ENCODE measurements at regions not wholly inside any gene's neighbourhood (a gene's known extent, or its start where the extent isn't known, plus 50 kb on each side); places are given as distances from the start of the nearest gene placed in this dataset.

DNA sequence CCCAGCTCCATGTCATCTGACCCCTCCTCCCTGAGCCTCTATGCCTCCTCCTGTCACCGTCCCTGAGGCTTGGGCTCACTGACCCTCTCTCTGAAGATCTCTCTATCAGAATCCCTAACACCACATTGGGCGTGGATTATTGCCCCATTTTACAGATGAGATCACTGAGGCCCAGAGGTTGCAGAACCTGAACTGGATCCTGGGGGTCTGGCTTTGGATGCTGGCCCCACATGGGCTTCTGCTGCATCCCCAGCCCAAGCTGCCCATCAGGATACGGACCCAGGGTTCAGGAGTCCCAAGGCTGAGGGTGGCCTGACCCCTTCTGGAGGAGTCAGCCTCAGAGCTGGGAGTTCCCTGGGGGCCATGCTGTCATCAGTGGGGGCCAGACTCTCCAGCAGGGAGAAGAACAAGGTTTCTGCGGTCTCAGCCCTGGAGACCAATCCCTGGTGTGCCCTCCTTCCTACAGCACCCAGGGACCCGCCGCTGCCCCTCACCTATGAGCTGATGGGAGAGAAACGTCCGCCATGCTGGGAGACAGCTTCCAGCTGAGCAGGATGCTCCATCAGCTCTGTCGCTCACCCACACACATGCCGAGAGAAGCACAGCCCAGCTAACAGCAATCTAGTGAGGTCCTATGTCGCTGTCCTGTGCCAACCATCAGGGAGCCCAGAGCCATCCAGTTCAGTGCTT is 273.1 kb downstream of the UACA start:
- no peaks in the 10 kb centered on the region for H3K27me3 ChIP-seq (ENCODE audit: control insufficient read depth in 1 of 2, insufficient read depth in 2 of 2, low read length in 2 of 2)
- 87 to 94% methylated on average over 11 of the region's 11 CpGs for WGBS, 2 donors
- peaks cover 0 to 12% of the 10 kb centered on the region in 2 donors for H3K4me1 ChIP-seq (ENCODE audit: control insufficient read depth in 2 of 2, insufficient read depth in 2 of 2, low read length in 1 of 2)
- no peak overlapping the region for H3K27ac ChIP-seq (ENCODE audit: low read depth in 2 of 2, low read length in 1 of 2)
- H3K4me3 ChIP-seq (ENCODE audit: low read depth in 1 of 2, low read length in 2 of 2): no peak overlapping the region
- no peaks in the 10 kb centered on the region for H3K36me3 ChIP-seq (ENCODE audit: control insufficient read depth in 2 of 2, insufficient read depth in 2 of 2, low read length in 1 of 2)
- H3K9me3 ChIP-seq (ENCODE audit: control insufficient read depth in 2 of 2, insufficient read depth in 1 of 2, low read depth in 1 of 2, low read length in 1 of 2): no peaks in the 10 kb centered on the region

DNA sequence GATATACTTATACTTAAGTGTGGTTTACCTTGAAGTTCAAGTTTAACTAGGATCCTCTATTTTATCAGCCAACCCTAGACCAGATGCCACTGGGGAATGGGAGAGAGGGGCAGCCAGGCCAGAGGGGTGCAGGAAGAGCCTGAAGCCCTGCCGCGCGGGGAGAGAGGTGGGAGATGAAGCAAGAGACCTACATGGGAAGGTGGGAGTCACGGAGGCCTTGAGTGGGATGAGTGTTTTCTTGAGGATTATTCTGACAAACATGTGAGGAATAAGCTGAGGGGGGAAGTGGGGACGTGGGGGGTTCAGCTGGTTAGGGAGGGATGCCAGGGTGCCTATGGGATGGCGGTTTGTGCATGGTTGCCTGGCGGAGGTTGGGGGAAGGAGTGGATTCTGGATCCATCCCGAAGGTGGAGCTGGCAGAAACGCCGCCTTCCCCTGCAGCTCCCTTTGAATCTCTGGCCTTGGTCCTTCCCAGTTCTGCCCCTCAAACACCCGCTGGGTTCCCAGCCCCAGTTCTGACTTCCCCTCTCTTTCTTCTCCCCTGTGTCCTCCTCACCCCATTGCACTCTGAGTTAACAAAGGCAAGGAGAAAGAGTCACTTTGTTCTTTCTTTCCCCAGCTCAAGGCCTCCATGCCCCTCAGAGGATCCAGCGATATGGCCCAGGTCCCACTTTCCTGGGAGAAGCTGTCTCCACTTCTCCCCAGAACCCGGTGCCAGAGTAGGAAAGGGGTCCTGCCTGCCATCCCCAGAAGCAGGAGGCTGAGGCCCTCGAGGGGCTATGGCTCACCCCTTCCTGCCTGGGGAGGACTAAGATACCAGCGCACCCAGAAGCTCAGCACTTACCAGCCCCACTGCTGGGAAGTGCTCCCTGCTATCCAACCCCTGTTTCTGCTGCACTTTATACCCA is 274.2 kb downstream of the UACA start:
- no peaks in the 10 kb centered on the region for H3K27me3 ChIP-seq (ENCODE audit: control insufficient read depth in 1 of 2, insufficient read depth in 2 of 2, low read length in 2 of 2)
- peaks cover 0 to 3% of the 10 kb centered on the region in 2 donors for H3K9me3 ChIP-seq (ENCODE audit: control insufficient read depth in 2 of 2, insufficient read depth in 1 of 2, low read depth in 1 of 2, low read length in 1 of 2)
- H3K36me3 ChIP-seq (ENCODE audit: control insufficient read depth in 2 of 2, insufficient read depth in 2 of 2, low read length in 1 of 2): no peaks in the 10 kb centered on the region
- WGBS, 2 donors: 88 to 91% methylated on average over 15 of the region's 15 CpGs
- no peak overlapping the region for H3K27ac ChIP-seq (ENCODE audit: low read depth in 2 of 2, low read length in 1 of 2)
- H3K4me1 ChIP-seq (ENCODE audit: control insufficient read depth in 2 of 2, insufficient read depth in 2 of 2, low read length in 1 of 2): peaks cover 0 to 12% of the 10 kb centered on the region in 2 donors
- no peak overlapping the region for H3K4me3 ChIP-seq (ENCODE audit: low read depth in 1 of 2, low read length in 2 of 2)

- Histone ChIP-seq H3K9me3 (ENCODE audit: control insufficient read depth in 2 of 2, insufficient read depth in 1 of 2, low read depth in 1 of 2, low read length in 1 of 2) (peaks cover 0 to 3% of the 10 kb centered on the region in 2 donors), H3K27me3 (ENCODE audit: control insufficient read depth in 1 of 2, insufficient read depth in 2 of 2, low read length in 2 of 2) (no peaks in the 10 kb centered on the region), H3K36me3 (ENCODE audit: control insufficient read depth in 2 of 2, insufficient read depth in 2 of 2, low read length in 1 of 2) (no peaks in the 10 kb centered on the region), H3K27ac (ENCODE audit: low read depth in 2 of 2, low read length in 1 of 2) (no peak overlapping the region), H3K4me3 (ENCODE audit: low read depth in 1 of 2, low read length in 2 of 2) (no peak overlapping the region), H3K4me1 (ENCODE audit: control insufficient read depth in 2 of 2, insufficient read depth in 2 of 2, low read length in 1 of 2) (peaks cover 0 to 5% of the 10 kb centered on the region in 2 donors)
- WGBS, 2 donors: 29 to 31% methylated on average over 6 of the region's 6 CpGs
Measured at GRCh38 chr15:70488002-70488605, 275.3 kb downstream of the UACA start.

DNA sequence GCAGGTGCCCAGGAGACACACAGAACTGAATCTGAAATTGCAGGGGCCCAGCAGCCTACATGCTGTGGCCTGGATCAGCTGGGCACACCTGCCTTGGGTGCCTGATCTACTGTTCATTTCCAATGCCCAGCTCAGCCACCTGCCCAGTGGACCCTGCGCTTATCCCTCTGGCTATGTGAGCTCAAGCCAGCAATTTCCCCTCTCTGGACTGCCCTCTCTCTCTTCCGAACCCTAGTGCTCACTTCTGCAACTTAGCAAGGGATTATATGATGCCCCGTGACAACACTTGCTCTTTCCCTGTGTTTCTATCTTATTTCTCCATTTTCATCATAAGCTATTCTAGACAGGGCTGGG is 276.0 kb downstream of the UACA start:
- H3K27ac ChIP-seq (ENCODE audit: low read depth in 2 of 2, low read length in 1 of 2): no peak overlapping the region
- no peaks in the 10 kb centered on the region for H3K27me3 ChIP-seq (ENCODE audit: control insufficient read depth in 1 of 2, insufficient read depth in 2 of 2, low read length in 2 of 2)
- H3K4me3 ChIP-seq (ENCODE audit: low read depth in 1 of 2, low read length in 2 of 2): no peak overlapping the region
- WGBS, 2 donors: 88 to 91% methylated on average over 3 of the region's 3 CpGs
- no peaks in the 10 kb centered on the region for H3K4me1 ChIP-seq (ENCODE audit: control insufficient read depth in 2 of 2, insufficient read depth in 2 of 2, low read length in 1 of 2)
- peaks cover 0 to 3% of the 10 kb centered on the region in 2 donors for H3K9me3 ChIP-seq (ENCODE audit: control insufficient read depth in 2 of 2, insufficient read depth in 1 of 2, low read depth in 1 of 2, low read length in 1 of 2)
- H3K36me3 ChIP-seq (ENCODE audit: control insufficient read depth in 2 of 2, insufficient read depth in 2 of 2, low read length in 1 of 2): no peaks in the 10 kb centered on the region

DNA sequence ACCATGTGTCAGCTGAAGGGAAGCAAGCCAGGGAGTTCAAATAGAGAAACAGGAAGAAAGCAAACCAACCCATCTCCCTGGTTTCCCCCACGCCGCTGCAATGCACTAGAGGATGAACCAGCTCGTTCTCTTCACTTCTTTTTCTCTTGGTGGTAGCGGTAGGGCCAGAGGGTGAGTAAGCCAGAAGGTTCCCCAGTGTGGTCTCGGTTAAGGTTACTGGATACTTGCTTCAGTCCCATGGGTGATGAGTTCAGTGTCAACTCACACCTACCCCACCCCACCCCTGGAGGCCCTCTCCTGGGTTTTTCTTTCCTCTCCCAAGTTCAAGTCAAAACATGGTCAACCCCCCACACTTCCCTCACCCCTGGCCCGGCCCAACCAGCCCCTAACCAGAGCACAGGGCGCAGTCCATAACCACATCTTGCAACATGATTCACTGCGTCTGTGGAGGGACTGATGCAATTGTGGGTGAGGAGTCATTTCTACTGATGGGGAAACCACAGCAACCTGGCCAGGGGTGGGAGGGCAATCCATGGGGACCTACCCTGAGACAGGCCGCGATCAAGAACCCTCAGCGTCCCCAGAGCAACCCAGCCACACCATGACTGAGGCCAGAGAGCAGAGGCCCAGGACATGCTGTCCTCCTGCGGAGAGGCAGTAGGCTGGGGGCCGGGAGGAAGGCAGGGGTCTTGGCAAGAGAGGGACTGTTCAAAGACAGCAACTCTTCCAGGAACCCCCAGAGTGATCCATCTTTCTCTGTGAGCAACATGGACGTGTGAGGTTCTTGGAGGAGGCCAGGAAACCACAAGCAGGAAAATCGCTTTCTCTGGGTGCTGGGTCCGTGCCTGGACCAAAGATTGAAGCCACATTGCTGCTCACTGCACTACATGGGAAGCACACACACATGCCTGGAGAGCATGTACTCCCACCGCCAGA is 276.6 kb downstream of the UACA start:
- H3K4me1 ChIP-seq (ENCODE audit: control insufficient read depth in 2 of 2, insufficient read depth in 2 of 2, low read length in 1 of 2): no peaks in the 10 kb centered on the region
- H3K4me3 ChIP-seq (ENCODE audit: low read depth in 1 of 2, low read length in 2 of 2): no peak overlapping the region
- no peak overlapping the region for H3K27ac ChIP-seq (ENCODE audit: low read depth in 2 of 2, low read length in 1 of 2)
- WGBS, 2 donors: 77 to 79% methylated on average over 17 of the region's 17 CpGs
- peaks cover 0 to 3% of the 10 kb centered on the region in 2 donors for H3K9me3 ChIP-seq (ENCODE audit: control insufficient read depth in 2 of 2, insufficient read depth in 1 of 2, low read depth in 1 of 2, low read length in 1 of 2)
- H3K36me3 ChIP-seq (ENCODE audit: control insufficient read depth in 2 of 2, insufficient read depth in 2 of 2, low read length in 1 of 2): no peaks in the 10 kb centered on the region
- H3K27me3 ChIP-seq (ENCODE audit: control insufficient read depth in 1 of 2, insufficient read depth in 2 of 2, low read length in 2 of 2): no peaks in the 10 kb centered on the region

DNA sequence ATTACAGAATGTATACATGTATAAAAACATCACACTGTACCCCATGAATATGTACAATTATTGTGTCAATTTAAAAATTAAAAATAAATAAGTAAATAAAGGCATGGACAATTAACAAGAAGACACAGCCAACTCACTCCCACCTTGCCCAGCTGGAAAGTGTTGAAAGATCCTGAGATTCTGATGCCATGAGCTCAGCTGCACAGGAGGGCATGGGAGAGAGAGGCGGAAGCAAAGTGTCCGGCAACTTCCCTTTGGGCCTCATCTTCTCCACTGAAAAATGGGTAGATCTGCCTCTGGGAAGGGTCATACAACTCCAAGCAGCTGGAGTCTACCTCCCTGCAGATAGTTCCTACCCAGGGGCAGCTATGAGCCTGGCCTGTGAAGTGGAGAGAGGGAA is 277.3 kb downstream of the UACA start:
- 94 to 95% methylated on average over 2 of the region's 2 CpGs for WGBS, 2 donors
- Histone ChIP-seq H3K4me3 (ENCODE audit: low read depth in 1 of 2, low read length in 2 of 2) (no peak overlapping the region), H3K4me1 (ENCODE audit: control insufficient read depth in 2 of 2, insufficient read depth in 2 of 2, low read length in 1 of 2) (no peaks in the 10 kb centered on the region), H3K27ac (ENCODE audit: low read depth in 2 of 2, low read length in 1 of 2) (no peak overlapping the region), H3K27me3 (ENCODE audit: control insufficient read depth in 1 of 2, insufficient read depth in 2 of 2, low read length in 2 of 2) (no peaks in the 10 kb centered on the region), H3K9me3 (ENCODE audit: control insufficient read depth in 2 of 2, insufficient read depth in 1 of 2, low read depth in 1 of 2, low read length in 1 of 2) (peaks cover 0 to 3% of the 10 kb centered on the region in 2 donors), H3K36me3 (ENCODE audit: control insufficient read depth in 2 of 2, insufficient read depth in 2 of 2, low read length in 1 of 2) (no peaks in the 10 kb centered on the region)

DNA sequence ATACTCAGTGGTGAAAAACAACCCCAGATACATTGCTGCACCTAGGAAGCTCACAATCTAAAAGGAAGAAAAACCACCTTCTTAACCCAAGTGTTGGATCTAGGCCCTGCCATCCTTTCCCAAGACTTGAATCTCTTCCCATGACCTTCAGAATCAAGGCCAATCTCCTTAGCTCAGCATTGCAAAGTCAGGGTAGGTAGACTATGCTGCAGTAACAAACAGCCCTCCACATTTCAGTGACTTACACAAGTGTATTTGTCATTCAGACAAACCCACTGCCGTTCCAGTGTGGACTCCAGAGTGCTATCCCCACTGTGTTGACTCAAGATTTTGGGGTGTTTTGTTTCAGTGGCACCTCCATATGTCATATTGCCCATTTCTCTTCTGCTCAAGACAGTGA is 278.4 kb downstream of the UACA start:
- Histone ChIP-seq H3K4me3 (ENCODE audit: low read depth in 1 of 2, low read length in 2 of 2) (no peak overlapping the region), H3K27ac (ENCODE audit: low read depth in 2 of 2, low read length in 1 of 2) (no peak overlapping the region), H3K4me1 (ENCODE audit: control insufficient read depth in 2 of 2, insufficient read depth in 2 of 2, low read length in 1 of 2) (no peaks in the 10 kb centered on the region), H3K36me3 (ENCODE audit: control insufficient read depth in 2 of 2, insufficient read depth in 2 of 2, low read length in 1 of 2) (no peaks in the 10 kb centered on the region), H3K27me3 (ENCODE audit: control insufficient read depth in 1 of 2, insufficient read depth in 2 of 2, low read length in 2 of 2) (no peaks in the 10 kb centered on the region), H3K9me3 (ENCODE audit: control insufficient read depth in 2 of 2, insufficient read depth in 1 of 2, low read depth in 1 of 2, low read length in 1 of 2) (peaks cover 0 to 3% of the 10 kb centered on the region in 2 donors)
- 26 to 44% methylated on average over 1 of the region's 1 CpG for WGBS, 2 donors

GRCh38 chr15:70483513-70483912 is 279.8 kb downstream of the UACA start:
- Histone ChIP-seq H3K9me3 (ENCODE audit: control insufficient read depth in 2 of 2, insufficient read depth in 1 of 2, low read depth in 1 of 2, low read length in 1 of 2) (peaks cover 0 to 3% of the 10 kb centered on the region in 2 donors), H3K27me3 (ENCODE audit: control insufficient read depth in 1 of 2, insufficient read depth in 2 of 2, low read length in 2 of 2) (no peaks in the 10 kb centered on the region), H3K27ac (ENCODE audit: low read depth in 2 of 2, low read length in 1 of 2) (no peak overlapping the region), H3K36me3 (ENCODE audit: control insufficient read depth in 2 of 2, insufficient read depth in 2 of 2, low read length in 1 of 2) (no peaks in the 10 kb centered on the region), H3K4me1 (ENCODE audit: control insufficient read depth in 2 of 2, insufficient read depth in 2 of 2, low read length in 1 of 2) (no peaks in the 10 kb centered on the region), H3K4me3 (ENCODE audit: low read depth in 1 of 2, low read length in 2 of 2) (no peak overlapping the region)
- WGBS, 2 donors: 77 to 92% methylated on average over 2 of the region's 2 CpGs

Data from esophagus (tissue), 2 donors.